HuH-7.5 (cell line): ENCODE measurements at regions not wholly inside any gene's neighbourhood (a gene's known extent, or its start where the extent isn't known, plus 50 kb on each side); places are given as distances from the start of the nearest gene placed in this dataset.

Source experiments
- DNase-seq: peaks from one replicate; pipeline ENCODE4 v3.0.0; 2011; ENCODE audit warnings: low spot score

DNA sequence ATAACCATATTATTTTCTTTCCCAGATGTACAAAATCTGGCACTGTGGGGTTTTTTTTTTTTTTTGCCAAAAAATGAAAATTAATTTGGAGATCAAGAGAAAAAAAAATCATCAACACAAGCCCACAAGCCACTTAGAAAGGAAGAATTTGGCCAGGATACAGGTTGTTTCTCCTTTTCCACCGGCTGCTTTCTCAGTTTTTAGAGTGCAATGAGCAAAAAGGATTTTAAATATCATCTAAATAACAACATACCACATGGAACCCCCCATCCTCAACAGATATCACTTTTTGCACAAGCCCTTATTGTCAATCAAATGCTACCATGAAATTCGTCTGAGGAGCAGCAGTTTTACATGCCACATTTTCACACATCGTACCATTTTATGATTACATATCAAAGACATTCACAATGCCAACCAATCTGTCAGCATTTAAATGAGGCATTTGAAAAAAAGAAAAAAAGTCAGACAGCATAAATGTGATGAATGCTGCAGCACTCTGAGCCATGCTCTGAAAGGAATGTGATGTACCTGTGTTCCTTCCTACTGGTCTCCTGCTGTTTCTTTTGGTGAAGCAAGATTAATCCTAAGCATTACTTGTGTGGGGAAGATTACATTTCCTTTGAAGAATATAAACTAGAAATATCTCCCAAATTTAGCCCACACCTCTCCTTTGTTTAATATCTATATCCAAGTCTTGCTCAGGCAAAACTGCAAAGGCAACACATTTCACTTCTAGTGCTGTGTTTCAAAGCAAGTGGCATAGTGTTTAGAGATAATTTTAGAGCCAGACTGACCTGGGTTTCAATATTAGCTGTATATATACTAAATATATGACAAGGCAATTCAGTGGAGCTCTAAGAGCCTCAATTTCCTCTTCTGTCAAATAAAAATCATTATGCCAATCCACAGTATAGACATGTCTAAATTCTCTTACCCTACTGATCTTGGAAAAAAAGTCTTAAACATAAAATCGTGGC, 391.3 kb downstream of the CMPK2 start:
- no peak for DNase-seq

DNA sequence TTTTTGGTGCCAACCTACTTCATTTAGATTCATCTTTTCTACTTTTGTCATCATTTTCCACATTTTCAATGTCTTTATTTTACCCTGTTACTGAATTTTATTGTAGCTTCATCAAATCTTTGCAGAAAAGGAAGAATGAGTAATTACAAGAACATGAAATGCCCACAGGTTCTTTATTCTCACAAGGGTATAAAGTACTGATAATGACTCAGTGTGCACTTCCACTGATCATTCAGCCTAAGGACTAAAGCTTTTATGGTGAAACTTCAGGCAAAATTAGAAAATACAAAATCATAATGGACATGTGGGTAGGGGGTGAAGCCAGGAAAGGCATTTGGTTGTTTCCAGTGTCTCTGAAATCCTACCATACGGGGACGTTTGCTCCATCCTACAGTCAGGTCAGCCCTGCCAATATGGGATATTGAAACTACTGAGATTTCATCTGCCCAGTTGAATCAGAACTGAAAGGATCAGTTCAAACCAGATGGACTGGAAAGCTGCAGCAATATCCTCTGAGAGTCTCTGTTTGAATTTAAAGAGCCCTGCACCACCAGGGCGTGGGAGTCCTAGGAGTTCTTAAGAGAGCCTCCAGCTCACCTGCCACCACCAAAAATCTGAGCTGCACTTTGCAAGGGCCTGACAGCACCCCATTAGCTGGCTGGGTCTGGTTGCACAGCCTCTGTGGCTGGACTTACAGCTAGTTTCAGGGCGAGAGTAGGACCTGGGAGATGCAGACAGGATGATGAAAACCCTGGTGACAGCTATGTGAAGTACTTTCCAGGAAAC, 390.4 kb downstream of the CMPK2 start:
- no peak for DNase-seq

DNA sequence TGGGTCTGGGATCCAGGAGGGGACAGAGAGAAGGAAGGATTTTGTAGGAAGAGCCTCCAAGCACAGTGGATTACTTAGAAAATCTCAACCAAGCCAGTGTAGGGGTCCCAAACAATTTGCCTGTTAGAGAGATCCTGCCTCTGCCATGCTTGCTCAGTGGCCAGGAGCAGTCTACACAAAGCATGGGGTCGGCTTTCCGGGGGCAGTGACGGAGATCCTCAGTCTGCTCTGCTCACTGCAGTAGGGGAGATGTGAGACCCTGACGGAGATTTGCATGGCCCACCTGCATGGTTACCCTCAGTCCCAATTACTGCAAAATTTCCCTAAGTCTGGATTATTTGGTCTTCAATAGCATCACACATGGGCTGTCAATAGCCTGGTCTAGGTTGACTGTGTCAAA, 385.2 kb downstream of the CMPK2 start:
- DNase-seq = no peak

DNA sequence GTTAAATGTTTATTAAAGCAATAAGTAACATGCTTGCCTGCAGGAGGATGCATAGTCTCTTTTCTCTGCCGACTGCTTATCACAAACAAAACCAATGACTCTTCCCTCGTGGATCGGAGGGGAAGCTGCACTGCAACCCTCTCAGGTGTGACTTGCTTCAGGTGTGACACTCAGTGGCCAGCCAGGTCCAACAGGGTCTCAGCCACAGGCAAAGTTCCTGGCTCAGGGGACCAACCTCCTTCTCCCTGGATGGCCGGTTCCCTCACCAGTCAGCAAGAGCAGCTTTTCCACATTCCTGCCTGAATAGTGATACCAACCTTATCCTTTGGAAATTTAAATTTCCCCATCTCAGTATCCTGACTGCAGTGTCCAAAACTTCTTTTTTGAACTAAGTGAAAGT, 383.5 kb downstream of the CMPK2 start:
- DNase-seq = no peak

DNA sequence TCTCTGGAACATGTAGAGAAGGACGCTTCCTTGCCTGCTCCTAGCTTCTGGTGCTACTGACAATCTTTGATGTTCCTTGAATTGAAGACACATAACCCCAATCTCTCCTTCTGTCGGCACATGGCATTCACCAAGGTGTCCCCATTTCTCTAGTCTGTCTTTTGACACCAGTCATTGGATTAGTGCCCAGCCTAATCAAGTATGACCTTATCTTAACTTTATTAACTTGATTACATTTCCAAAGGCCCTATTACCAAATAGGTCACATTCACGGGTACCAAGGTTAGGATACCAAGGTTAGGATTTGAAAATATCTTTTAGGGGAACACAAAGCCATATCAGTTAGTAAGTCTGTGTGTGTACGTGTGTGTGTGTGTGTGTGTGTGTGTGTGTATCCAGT, 377.9 kb downstream of the CMPK2 start:
- DNase-seq = no peak

- no peak for DNase-seq
Observed at GRCh38 chr2:6492573-6492972, 373.1 kb downstream of the CMPK2 start.

- no peak for DNase-seq
Observed at GRCh38 chr2:6493266-6493665, 372.4 kb downstream of the CMPK2 start.

- DNase-seq = no peak
Observed at GRCh38 chr2:6493669-6494068, 372.0 kb downstream of the CMPK2 start.

DNA sequence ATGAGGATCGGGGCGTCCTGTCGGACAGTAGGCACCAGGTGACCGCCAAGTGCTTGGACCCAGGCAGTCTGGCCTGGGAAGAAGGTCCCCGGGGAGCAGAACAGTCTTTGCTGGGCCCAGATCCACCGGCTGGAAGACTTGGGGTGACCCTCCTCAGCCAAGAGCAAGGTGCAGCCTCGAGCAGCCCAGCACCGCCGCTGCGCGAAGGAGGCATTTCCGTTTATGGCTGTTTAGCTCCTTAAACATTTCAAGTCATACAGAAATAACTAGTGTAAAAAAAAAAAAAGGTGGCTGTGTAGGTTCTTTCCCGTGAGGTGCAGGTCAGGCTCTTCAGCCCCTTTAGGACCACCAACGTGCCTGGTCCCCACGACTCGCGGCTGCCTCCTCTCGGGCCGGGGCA, 370.2 kb downstream of the CMPK2 start:
- DNase-seq = no peak

- DNase-seq = no peak
Observed at GRCh38 chr2:6496376-6496775, 369.3 kb downstream of the CMPK2 start.

GRCh38 chr2:6497048-6497447, 368.7 kb downstream of the CMPK2 start:
- no peak for DNase-seq

DNA sequence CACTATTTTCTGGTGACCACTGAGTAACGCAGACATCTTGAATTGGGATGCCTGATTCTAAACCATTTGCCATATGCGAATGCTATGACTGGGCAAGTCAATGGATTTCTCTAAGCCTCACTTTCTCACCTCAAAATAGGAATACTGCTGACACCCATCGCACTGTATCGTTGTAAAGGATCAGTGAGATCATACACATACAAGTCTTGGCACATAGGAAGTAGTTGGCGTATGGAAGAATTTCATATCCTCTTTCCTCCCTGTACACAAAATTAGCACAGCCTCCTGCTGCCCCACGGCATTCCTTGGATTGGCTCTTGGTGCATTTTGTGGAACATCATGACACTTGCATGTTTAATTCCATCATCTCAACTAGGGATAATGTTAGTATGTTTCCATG, 366.9 kb downstream of the CMPK2 start:
- DNase-seq = no peak

DNA sequence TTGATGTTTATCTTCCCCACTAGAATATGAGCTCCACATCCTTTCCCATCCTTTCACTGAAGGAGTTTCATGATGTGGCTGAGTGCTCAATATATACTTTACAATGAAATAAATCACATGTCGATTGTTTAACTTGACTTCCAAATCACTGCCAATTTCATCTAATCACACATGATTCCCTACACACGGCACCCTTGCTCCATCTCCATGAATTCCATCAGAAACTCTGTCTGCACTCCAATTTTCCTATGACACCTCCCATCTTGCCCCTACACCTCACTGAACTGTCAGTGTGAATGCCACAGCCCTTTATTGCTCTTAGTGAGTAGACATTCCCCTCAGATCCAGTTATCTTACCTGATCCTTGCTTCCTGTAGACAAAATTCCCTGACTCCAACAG, 366.0 kb downstream of the CMPK2 start:
- no peak for DNase-seq

- no peak for DNase-seq
Observed at GRCh38 chr2:6506361-6506794, 359.3 kb downstream of the CMPK2 start.

DNA sequence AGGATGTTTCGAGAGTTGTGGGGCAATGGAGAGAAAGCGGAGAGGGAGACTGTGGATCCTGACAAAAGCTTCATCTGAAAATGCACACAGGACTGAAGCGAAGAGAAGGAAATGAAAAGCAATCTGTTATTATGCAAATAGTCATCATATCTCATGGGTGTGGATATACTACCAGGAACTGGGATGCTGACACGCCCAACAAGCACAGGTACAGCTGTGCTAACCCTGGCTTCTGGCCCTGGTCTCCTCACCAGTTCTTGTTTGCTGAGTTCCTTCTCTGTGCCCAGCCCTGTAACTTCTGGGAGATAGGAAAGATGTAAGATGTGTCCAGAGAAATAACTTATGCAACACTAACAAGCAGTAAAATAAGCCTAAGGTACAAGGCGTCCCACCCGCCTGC, 358.8 kb downstream of the CMPK2 start:
- DNase-seq = no peak

GRCh38 chr2:6510532-6510931, 355.2 kb downstream of the CMPK2 start:
- no peak for DNase-seq

DNA sequence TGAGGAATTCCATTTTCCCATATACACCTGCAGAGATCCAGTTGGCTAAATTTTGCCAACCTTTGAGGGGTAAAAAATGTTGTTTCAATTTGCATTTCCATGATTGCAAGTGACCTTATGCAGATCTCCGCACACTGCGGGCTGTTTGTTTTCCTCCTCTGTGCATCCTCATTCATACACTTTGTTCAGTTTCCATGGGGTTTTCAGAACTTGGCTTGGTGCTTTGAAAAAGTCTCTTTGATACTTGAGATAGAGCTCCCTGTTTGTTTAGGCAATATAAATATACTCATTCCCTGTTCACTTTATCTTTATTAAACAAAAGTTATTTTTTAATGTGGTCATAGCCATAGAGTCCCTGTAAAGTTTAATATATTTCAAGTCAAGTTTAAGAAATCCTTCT, 353.1 kb downstream of the CMPK2 start:
- DNase-seq = no peak

- no peak for DNase-seq
Observed at GRCh38 chr2:6516674-6517073, 349.0 kb downstream of the CMPK2 start.

- no peak for DNase-seq
Observed at GRCh38 chr2:6518361-6518760, 347.3 kb downstream of the CMPK2 start.

GRCh38 chr2:6523476-6523875, 342.2 kb downstream of the CMPK2 start:
- no peak for DNase-seq

- no peak for DNase-seq
Observed at GRCh38 chr2:6524691-6525474, 340.8 kb downstream of the CMPK2 start.

DNA sequence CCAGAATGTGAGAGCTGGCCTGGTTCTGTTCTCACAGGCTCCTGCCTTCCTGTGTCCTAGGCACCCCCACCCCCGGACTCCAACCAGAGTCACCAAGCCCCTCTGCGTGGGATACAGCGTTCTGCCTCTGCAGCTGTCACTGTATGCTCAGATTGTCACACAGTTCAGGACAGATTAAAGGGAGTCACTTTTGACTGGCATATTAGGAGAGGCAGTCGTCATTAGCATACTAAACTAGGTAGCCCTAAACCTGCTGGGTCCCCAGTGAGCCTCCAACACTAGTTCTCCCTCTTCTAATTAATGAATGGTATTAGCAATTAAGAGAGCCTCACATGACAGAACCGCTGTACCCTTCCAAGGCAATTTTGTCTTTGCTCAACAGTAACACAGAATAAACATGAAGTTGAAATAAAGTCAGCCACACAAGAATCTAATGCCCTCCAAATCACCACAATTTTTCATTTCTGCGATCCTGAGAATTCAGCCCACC, 340.2 kb downstream of the CMPK2 start:
- DNase-seq = no peak
